Upper lobe of left lung (tissue), 4 donors: ENCODE measurements at regions not wholly inside any gene's neighbourhood (a gene's known extent, or its start where the extent isn't known, plus 50 kb on each side); places are given as distances from the start of the nearest gene placed in this dataset.

Experiments used
- CTCF ChIP-seq, 6 experiments: fragments of 450-650 bp in 4 of 6; fragments of 200-600 bp in 2 of 6; sonication (generic) in 2 of 6; IDR thresholded peaks; one replicate each; pipeline ENCODE4 v1.5.1; 2016 to 2019; ENCODE audit warnings: antibody characterized with exemption in 6 of 6
- EP300 ChIP-seq, 4 donors: sonication (generic); formaldehyde crosslinking; IDR thresholded peaks; one replicate each; pipeline ENCODE4 v1.5.1; 2017; ENCODE audit warnings: antibody characterized with exemption in 4 of 4, control low read depth in 2 of 4

DNA sequence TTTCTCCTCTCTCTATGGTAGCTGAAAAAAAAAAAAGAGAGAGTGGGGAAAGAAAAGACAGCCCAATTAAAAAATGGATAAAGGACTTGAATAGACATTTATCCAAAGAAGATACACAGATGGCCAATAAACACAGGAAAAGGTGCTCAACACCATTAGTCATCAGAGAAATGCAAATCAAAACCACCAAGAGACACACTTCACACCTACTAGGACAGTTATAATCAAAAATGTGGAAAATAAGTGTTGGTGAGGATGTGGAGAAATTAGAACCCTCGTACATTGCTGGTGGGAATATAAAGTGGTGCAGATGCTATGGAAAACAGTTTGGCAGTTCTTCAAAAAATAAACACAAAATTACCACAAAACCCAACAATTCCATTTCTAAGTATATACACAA, 172.4 kb upstream of the GRIN2B start:
- TF ChIP-seq CTCF (IDR thresholded peaks at IDR 0.05) (no peak), EP300 (IDR thresholded peaks at IDR 0.05) (no peak)
